GM12878 (cell line): ENCODE measurements at regions not wholly inside any gene's neighbourhood (a gene's known extent, or its start where the extent isn't known, plus 50 kb on each side); places are given as distances from the start of the nearest gene placed in this dataset.
A peak's percentile ranks its signal among the peaks of the same experiment; 100 is the strongest.

Experiments used
- E4F1 ChIP-seq: fragments of 450-650 bp; IDR thresholded peaks from 2 replicates; pipeline ENCODE4 v1.6.1; 2018; ENCODE audit warnings: borderline replicate concordance, mild to moderate bottlenecking; ENCODE audit not compliant: partially characterized antibody
- EGR1 ChIP-seq, 2 experiments: IDR thresholded peaks; 1 replicate in 1 of 2; 2 replicates in 1 of 2; pipeline ENCODE4 v1.6.1; 2011 to 2012; ENCODE audit warnings: low read depth in 2 of 2, low read length in 2 of 2, borderline replicate concordance in 1 of 2, mild to moderate bottlenecking in 1 of 2, moderate library complexity in 1 of 2
- EP300 ChIP-seq, 2 experiments: fragments of 150-350 bp in 1 of 2; IDR thresholded peaks; 2 replicates each; pipeline ENCODE4 v1.6.1; 2011 to 2012; ENCODE audit warnings: low read depth in 2 of 2, low read length in 2 of 2, borderline replicate concordance in 1 of 2, improper control_type of control experiment in 1 of 2, inconsistent platforms in 1 of 2; ENCODE audit not compliant: control insufficient read depth in 1 of 2
- ESRRA ChIP-seq: IDR thresholded peaks from 2 replicates; pipeline ENCODE4 v1.6.1; 2012; ENCODE audit warnings: mild to moderate bottlenecking, low read length, improper control_type of control experiment
- HDAC6 ChIP-seq: fragments of 200-600 bp; sonication (generic); IDR thresholded peaks from one replicate; pipeline ENCODE4 v1.8.0; 2017; ENCODE audit warnings: antibody characterized with exemption; ENCODE audit not compliant: unreplicated experiment
- IRF4 ChIP-seq: IDR thresholded peaks from 2 replicates; pipeline ENCODE4 v1.6.1; 2011; ENCODE audit warnings: low read depth, low read length
- JUND ChIP-seq: IDR thresholded peaks from 2 replicates; pipeline ENCODE4 v1.6.1; 2012; ENCODE audit warnings: low read depth, mild to moderate bottlenecking, low read length, improper control_type of control experiment, moderate library complexity
- MEF2A ChIP-seq: IDR thresholded peaks from 2 replicates; pipeline ENCODE4 v1.6.1; 2011; ENCODE audit warnings: low read depth, mild to moderate bottlenecking, low read length, moderate library complexity; ENCODE audit not compliant: insufficient read depth
- MEF2B ChIP-seq: fragments of 450-650 bp; IDR thresholded peaks from 2 replicates; pipeline ENCODE4 v1.6.1; 2018; ENCODE audit warnings: mild to moderate bottlenecking, moderate library complexity; ENCODE audit not compliant: partially characterized antibody, poor library complexity, severe bottlenecking
- MLLT1 ChIP-seq: fragments of 450-650 bp; IDR thresholded peaks from 2 replicates; pipeline ENCODE4 v1.6.1; 2016; ENCODE audit warnings: mild to moderate bottlenecking
- RELA ChIP-seq: fragments of 450-650 bp; IDR thresholded peaks from 2 replicates; pipeline ENCODE4 v1.8.0; 2014; ENCODE audit warnings: borderline replicate concordance; ENCODE audit not compliant: partially characterized antibody
- SUZ12 ChIP-seq: fragments of 200-600 bp; sonication (generic); IDR thresholded peaks from one replicate; pipeline ENCODE4 v1.6.1; 2018; ENCODE audit warnings: antibody characterized with exemption, mild to moderate bottlenecking; ENCODE audit not compliant: unreplicated experiment
- TCF3 ChIP-seq: IDR thresholded peaks from 2 replicates; pipeline ENCODE4 v1.6.1; 2012; ENCODE audit warnings: low read depth, mild to moderate bottlenecking, low read length, borderline replicate concordance; ENCODE audit not compliant: insufficient read depth
- TF ChIP-seq, protein P1 (sequence below): fragments of 450-650 bp; formaldehyde crosslinking; IDR thresholded peaks from 2 replicates; pipeline ENCODE4 v1.5.0; 2022; ENCODE audit warnings: mild to moderate bottlenecking, missing genetic modification characterization
- TF ChIP-seq, protein P2 (sequence below): fragments of 450-650 bp; IDR thresholded peaks from 2 replicates; pipeline ENCODE4 v1.6.1; 2014; ENCODE audit warnings: mild to moderate bottlenecking
- TF ChIP-seq, protein P3 (sequence below): fragments of 450-650 bp; formaldehyde crosslinking; IDR thresholded peaks from 2 replicates; pipeline ENCODE4 v1.4.0; 2020; ENCODE audit warnings: mild to moderate bottlenecking, moderate library complexity

DNA sequence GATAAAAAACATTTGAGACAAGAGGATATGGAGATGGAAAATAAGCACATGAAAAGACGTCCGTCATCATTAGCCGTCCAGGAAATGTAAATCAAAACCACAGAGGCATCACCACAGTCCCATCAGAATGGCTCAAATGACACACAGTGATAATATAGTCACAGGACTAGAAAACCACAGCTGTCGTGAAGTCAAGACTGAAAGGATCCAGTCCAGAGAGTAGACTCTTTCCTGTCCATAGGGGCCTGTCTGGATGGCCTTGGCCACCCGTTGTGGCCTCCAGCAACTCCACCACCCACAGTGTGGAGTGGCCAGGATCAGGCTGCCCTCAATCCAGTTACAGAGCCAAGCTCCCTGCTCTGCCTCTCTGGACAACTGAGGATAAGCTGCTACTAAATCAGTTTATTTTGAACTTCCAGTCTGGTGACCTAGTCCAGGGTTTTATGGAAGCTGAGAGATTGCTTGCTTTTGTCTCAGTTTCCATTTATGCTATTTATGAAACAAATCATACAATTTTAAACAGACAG is 60.4 kb downstream of the RHOB start (continued):
- TF ChIP-seq, protein P1, sequence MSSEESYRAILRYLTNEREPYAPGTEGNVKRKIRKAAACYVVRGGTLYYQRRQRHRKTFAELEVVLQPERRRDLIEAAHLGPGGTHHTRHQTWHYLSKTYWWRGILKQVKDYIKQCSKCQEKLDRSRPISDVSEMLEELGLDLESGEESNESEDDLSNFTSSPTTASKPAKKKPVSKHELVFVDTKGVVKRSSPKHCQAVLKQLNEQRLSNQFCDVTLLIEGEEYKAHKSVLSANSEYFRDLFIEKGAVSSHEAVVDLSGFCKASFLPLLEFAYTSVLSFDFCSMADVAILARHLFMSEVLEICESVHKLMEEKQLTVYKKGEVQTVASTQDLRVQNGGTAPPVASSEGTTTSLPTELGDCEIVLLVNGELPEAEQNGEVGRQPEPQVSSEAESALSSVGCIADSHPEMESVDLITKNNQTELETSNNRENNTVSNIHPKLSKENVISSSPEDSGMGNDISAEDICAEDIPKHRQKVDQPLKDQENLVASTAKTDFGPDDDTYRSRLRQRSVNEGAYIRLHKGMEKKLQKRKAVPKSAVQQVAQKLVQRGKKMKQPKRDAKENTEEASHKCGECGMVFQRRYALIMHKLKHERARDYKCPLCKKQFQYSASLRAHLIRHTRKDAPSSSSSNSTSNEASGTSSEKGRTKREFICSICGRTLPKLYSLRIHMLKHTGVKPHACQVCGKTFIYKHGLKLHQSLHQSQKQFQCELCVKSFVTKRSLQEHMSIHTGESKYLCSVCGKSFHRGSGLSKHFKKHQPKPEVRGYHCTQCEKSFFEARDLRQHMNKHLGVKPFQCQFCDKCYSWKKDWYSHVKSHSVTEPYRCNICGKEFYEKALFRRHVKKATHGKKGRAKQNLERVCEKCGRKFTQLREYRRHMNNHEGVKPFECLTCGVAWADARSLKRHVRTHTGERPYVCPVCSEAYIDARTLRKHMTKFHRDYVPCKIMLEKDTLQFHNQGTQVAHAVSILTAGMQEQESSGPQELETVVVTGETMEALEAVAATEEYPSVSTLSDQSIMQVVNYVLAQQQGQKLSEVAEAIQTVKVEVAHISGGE (CRISPR knock-in tag) = no peak
- TF ChIP-seq IRF4 (no peak), TCF3 (0 out of 2 replicates have a peak, but pooled peaks have one; percentile 20), MEF2B (no peak), EP300 (IDR thresholded peaks at IDR 0.05; ENCODE audit: borderline replicate concordance in 1 of 2, control insufficient read depth in 1 of 2, low read depth in 2 of 2, low read length in 2 of 2) (peak; percentile 85 to 92), E4F1 (no peak), HDAC6 (no peak), EGR1 (IDR thresholded peaks at IDR 0.05; ENCODE audit: borderline replicate concordance in 1 of 2, low read depth in 2 of 2, low read length in 2 of 2) (no peak), MLLT1 (0 out of 2 replicates have a peak, but pooled peaks have one; percentile 32), SUZ12 (no peak), MEF2A (no peak), JUND (no peak), ESRRA (no peak), RELA (no peak)
- TF ChIP-seq, protein P2, sequence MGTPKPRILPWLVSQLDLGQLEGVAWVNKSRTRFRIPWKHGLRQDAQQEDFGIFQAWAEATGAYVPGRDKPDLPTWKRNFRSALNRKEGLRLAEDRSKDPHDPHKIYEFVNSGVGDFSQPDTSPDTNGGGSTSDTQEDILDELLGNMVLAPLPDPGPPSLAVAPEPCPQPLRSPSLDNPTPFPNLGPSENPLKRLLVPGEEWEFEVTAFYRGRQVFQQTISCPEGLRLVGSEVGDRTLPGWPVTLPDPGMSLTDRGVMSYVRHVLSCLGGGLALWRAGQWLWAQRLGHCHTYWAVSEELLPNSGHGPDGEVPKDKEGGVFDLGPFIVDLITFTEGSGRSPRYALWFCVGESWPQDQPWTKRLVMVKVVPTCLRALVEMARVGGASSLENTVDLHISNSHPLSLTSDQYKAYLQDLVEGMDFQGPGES = no peak
- TF ChIP-seq, protein P3, sequence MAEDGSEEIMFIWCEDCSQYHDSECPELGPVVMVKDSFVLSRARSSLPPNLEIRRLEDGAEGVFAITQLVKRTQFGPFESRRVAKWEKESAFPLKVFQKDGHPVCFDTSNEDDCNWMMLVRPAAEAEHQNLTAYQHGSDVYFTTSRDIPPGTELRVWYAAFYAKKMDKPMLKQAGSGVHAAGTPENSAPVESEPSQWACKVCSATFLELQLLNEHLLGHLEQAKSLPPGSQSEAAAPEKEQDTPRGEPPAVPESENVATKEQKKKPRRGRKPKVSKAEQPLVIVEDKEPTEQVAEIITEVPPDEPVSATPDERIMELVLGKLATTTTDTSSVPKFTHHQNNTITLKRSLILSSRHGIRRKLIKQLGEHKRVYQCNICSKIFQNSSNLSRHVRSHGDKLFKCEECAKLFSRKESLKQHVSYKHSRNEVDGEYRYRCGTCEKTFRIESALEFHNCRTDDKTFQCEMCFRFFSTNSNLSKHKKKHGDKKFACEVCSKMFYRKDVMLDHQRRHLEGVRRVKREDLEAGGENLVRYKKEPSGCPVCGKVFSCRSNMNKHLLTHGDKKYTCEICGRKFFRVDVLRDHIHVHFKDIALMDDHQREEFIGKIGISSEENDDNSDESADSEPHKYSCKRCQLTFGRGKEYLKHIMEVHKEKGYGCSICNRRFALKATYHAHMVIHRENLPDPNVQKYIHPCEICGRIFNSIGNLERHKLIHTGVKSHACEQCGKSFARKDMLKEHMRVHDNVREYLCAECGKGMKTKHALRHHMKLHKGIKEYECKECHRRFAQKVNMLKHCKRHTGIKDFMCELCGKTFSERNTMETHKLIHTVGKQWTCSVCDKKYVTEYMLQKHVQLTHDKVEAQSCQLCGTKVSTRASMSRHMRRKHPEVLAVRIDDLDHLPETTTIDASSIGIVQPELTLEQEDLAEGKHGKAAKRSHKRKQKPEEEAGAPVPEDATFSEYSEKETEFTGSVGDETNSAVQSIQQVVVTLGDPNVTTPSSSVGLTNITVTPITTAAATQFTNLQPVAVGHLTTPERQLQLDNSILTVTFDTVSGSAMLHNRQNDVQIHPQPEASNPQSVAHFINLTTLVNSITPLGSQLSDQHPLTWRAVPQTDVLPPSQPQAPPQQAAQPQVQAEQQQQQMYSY (CRISPR knock-in tag) = no peak
